ENCODE measurements at regions not wholly inside any gene's neighbourhood (a gene's known extent, or its start where the extent isn't known, plus 50 kb on each side); places are given as distances from the start of the nearest gene placed in this dataset.

GRCh38 chr3:44020143-44020542 lies 221.5 kb upstream of the TOPAZ1 start:
- DNase-seq (ENCODE audit: low read depth in 2 of 2) = no peak

- DNase-seq (ENCODE audit: low read depth in 2 of 2) = no peak
Measured at GRCh38 chr3:44021651-44022594, 219.8 kb upstream of the TOPAZ1 start.

- DNase-seq (ENCODE audit: low read depth in 2 of 2) = no peak
Measured at GRCh38 chr3:44023961-44024593, 217.6 kb upstream of the TOPAZ1 start.

GRCh38 chr3:44026220-44026865 lies 215.3 kb upstream of the TOPAZ1 start:
- DNase-seq (ENCODE audit: low read depth in 2 of 2) = no peak

- no peak for DNase-seq (ENCODE audit: low read depth in 2 of 2)
Measured at GRCh38 chr3:44029100-44029499, 212.6 kb upstream of the TOPAZ1 start.

- DNase-seq (ENCODE audit: low read depth in 2 of 2) = no peak
Measured at GRCh38 chr3:44030285-44030684, 211.4 kb upstream of the TOPAZ1 start.

GRCh38 chr3:44030687-44031305 lies 210.9 kb upstream of the TOPAZ1 start:
- no peak for DNase-seq (ENCODE audit: low read depth in 2 of 2)

- DNase-seq (ENCODE audit: low read depth in 2 of 2) = no peak
Measured at GRCh38 chr3:44031387-44032380, 210.0 kb upstream of the TOPAZ1 start.

- no peak for DNase-seq (ENCODE audit: low read depth in 2 of 2)
Measured at GRCh38 chr3:44032487-44032886, 209.2 kb upstream of the TOPAZ1 start.

- no peak for DNase-seq (ENCODE audit: low read depth in 2 of 2)
Measured at GRCh38 chr3:44033123-44033522, 208.6 kb upstream of the TOPAZ1 start.

GRCh38 chr3:44036850-44037249 lies 204.8 kb upstream of the TOPAZ1 start:
- DNase-seq (ENCODE audit: low read depth in 2 of 2) = no peak

- DNase-seq (ENCODE audit: low read depth in 2 of 2) = no peak
Measured at GRCh38 chr3:44039006-44039405, 202.7 kb upstream of the TOPAZ1 start.

GRCh38 chr3:44041726-44042125 lies 200.0 kb upstream of the TOPAZ1 start:
- no peak for DNase-seq (ENCODE audit: low read depth in 2 of 2)

GRCh38 chr3:44042772-44043171 lies 198.9 kb upstream of the TOPAZ1 start:
- no peak for DNase-seq (ENCODE audit: low read depth in 2 of 2)

- no peak for DNase-seq (ENCODE audit: low read depth in 2 of 2)
Measured at GRCh38 chr3:44045476-44046275, 196.0 kb upstream of the TOPAZ1 start.

- no peak for DNase-seq (ENCODE audit: low read depth in 2 of 2)
Measured at GRCh38 chr3:44047796-44048195, 193.9 kb upstream of the TOPAZ1 start.

- DNase-seq (ENCODE audit: low read depth in 2 of 2) = no peak
Measured at GRCh38 chr3:44048196-44048924, 193.3 kb upstream of the TOPAZ1 start.

GRCh38 chr3:44048949-44049348 lies 192.7 kb upstream of the TOPAZ1 start:
- DNase-seq (ENCODE audit: low read depth in 2 of 2) = no peak

GRCh38 chr3:44050101-44050500 lies 191.6 kb upstream of the TOPAZ1 start:
- DNase-seq (ENCODE audit: low read depth in 2 of 2) = no peak
